Mucosa of rectum (tissue), 2 donors: ENCODE measurements at regions not wholly inside any gene's neighbourhood (a gene's known extent, or its start where the extent isn't known, plus 50 kb on each side); places are given as distances from the start of the nearest gene placed in this dataset.

Experiments
- H3K27ac ChIP-seq, 2 donors: one replicate each; pipeline ENCODE4 v1.7.0; 2013; ENCODE audit warnings: inconsistent platforms in 2 of 2, low read depth in 2 of 2, low read length in 2 of 2
- H3K27me3 ChIP-seq, 2 donors: one replicate each; pipeline ENCODE4 v1.7.0; 2013; ENCODE audit warnings: low read length in 2 of 2; ENCODE audit not compliant: control insufficient read depth in 2 of 2, insufficient read depth in 2 of 2
- H3K36me3 ChIP-seq, 2 donors: one replicate each; pipeline ENCODE4 v1.7.0; 2013; ENCODE audit warnings: low read length in 2 of 2; ENCODE audit not compliant: control insufficient read depth in 2 of 2, insufficient read depth in 2 of 2
- H3K4me1 ChIP-seq, 2 donors: one replicate each; pipeline ENCODE4 v1.7.0; 2013; ENCODE audit warnings: low read length in 2 of 2, mild to moderate bottlenecking in 1 of 2; ENCODE audit not compliant: control insufficient read depth in 2 of 2, insufficient read depth in 2 of 2
- H3K4me3 ChIP-seq, 2 donors: one replicate each; pipeline ENCODE4 v1.7.0; 2013; ENCODE audit warnings: low read length in 2 of 2
- H3K9ac ChIP-seq, 2 donors: one replicate each; pipeline ENCODE4 v1.7.0; 2013; ENCODE audit warnings: low read length in 2 of 2, low read depth in 1 of 2, mild to moderate bottlenecking in 1 of 2
- H3K9me3 ChIP-seq, 2 donors: one replicate each; pipeline ENCODE4 v1.7.0; 2013; ENCODE audit warnings: low read length in 2 of 2; ENCODE audit not compliant: control insufficient read depth in 2 of 2
- donor health status: healthy.
- donor health status: Normal muscosa, but diverticular disease.

- Histone ChIP-seq H3K4me1 (peaks cover 36 to 45% of the 10 kb centered on the region in 2 donors), H3K27me3 (no peaks in the 10 kb centered on the region), H3K9ac (no peak overlapping the region), H3K36me3 (no peaks in the 10 kb centered on the region), H3K27ac (no peak overlapping the region), H3K9me3 (no peaks in the 10 kb centered on the region), H3K4me3 (no peak overlapping the region)
Measured at GRCh38 chr4:38317041-38317674, 346.8 kb upstream of the KLF3 start.

DNA sequence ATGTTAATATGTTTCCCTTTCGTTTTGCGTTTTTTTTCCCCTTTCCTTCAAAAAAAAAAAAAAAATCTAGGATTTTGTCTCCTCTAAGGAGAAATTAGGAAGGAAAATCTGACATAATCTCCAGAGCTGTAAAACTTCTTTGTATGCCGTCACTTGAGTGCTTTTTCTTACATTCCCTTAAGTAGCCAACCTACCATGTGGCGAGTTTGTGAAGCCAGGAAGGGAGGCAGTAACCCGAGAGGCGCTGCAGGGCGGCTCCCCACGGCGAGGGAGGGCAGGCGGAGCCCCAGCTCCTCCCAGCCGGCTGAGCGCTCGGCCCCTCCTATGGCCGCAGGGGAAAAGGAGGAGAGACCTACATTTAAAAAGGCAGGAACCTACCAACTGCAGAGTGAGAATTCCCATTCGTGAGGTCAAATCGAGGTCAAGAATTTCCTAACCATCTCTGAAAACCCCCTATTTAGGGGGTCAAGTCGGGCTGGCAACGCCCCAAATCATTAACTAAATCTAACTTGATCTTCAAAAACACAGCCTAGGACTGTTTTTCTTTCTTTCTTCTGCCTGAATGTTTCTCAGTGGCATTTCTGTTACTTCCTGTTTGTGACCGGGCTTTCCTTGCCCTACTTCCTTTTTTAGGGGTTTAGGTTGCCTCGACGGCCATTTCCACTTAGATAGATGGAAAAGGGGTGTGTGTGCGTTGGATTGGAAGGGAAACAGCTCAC lies 345.1 kb upstream of the KLF3 start:
- Histone ChIP-seq H3K27me3 (no peaks in the 10 kb centered on the region), H3K4me3 (peak overlapping the region; percentile 51 to 75), H3K4me1 (peaks cover 25 to 31% of the 10 kb centered on the region in 2 donors), H3K36me3 (no peaks in the 10 kb centered on the region), H3K27ac (peak overlapping the region; percentile 90 to 91), H3K9me3 (no peaks in the 10 kb centered on the region), H3K9ac (peak overlapping the region; percentile 65 to 69)

DNA sequence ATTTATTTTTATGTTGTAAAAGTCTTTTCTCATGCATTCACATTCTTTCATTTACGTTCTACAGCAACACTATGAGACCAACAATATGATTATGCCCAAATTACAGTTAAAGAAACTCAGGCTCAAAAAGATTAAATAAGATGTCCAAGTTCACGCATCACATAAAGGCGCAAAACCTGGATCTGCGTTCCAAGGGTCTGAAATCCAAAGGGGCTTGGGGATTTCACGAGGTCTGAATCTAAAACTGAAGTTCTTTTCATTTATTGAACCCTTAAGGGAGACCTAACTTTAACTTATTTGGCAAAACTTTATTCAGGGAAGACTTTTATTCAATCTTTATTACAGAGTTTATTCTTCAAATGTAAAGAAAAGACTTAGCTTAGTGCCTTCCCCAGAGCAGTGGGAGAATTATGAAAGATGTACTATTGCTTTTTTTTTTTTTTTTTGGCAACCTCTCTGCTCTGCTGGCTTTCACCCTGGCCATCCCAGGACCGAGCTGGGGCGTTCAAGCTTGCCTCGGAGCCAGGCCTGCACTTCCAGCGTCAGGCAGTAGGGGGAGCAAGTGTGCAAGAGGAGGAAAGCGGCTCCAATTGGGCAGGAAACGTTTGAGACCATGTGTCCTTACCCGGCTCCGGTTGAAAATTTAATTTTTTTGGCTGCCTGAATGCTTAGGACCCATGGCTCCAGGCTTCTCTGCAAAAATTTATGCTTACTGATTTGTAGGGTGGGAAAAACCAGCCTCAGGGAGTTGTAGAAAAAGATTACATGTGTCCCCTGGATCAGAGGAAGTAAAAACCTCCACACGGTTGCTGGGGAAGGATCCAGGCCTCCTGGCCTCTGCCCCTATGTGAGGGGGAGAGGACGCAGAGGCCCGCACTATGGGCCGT lies 344.3 kb upstream of the KLF3 start:
- H3K4me3 ChIP-seq = peak overlapping the region; percentile 51 to 75
- peak overlapping the region; percentile 90 to 91 for H3K27ac ChIP-seq
- H3K9me3 ChIP-seq = no peaks in the 10 kb centered on the region
- no peaks in the 10 kb centered on the region for H3K27me3 ChIP-seq
- H3K9ac ChIP-seq = peak overlapping the region; percentile 65 to 69
- no peaks in the 10 kb centered on the region for H3K36me3 ChIP-seq
- H3K4me1 ChIP-seq = peaks cover 19 to 23% of the 10 kb centered on the region in 2 donors

DNA sequence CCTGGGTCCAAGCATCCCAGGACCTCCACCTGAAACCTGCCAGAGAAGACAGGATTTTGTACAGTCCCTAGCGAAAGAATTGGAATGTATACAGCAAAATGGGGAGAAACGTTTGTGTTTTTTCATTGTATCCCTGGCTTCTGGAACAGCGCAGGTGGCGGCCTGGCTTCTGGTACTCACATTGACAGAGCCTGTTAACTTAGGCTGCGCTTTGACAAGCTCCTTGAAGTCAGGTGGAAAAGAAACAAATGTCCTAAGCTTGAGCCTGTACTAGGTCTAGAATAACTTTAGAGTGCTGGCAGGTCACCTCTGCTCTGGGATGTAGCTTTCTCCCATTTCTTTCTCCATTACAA lies 343.7 kb upstream of the KLF3 start:
- Histone ChIP-seq H3K27ac (peak overlapping the region; percentile 90 to 91), H3K27me3 (no peaks in the 10 kb centered on the region), H3K9me3 (no peaks in the 10 kb centered on the region), H3K9ac (peak overlapping the region; percentile 26 to 65), H3K36me3 (no peaks in the 10 kb centered on the region), H3K4me3 (no peak overlapping the region), H3K4me1 (peaks cover 19% of the 10 kb centered on the region in 2 donors)

- H3K9me3 ChIP-seq = no peaks in the 10 kb centered on the region
- no peak overlapping the region for H3K4me3 ChIP-seq
- H3K27me3 ChIP-seq = no peaks in the 10 kb centered on the region
- H3K36me3 ChIP-seq = no peaks in the 10 kb centered on the region
- peaks cover 19% of the 10 kb centered on the region in 2 donors for H3K4me1 ChIP-seq
- H3K27ac ChIP-seq = no peak overlapping the region
- no peak overlapping the region for H3K9ac ChIP-seq
Measured at GRCh38 chr4:38320833-38321232, 343.2 kb upstream of the KLF3 start.

DNA sequence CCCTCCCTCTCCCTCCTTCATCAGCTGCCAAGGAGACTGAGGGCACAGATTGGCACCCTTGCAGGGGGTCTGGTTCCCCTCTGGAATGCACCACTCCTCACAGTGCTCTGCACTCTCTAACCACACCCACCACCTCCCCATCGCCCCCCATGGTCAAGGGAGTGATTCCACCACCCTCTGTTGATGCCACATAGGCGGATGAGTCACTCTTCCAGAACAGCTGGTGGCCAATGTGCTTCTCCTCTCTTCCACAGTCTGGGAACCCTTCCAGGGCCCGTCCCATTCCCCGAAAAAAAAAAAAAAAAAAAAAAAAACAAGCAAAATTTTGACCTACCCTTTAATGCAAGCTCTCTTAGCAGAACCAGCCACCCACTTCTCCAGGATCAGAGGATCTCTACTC lies 341.3 kb upstream of the KLF3 start:
- H3K9ac ChIP-seq = no peak overlapping the region
- peaks cover 19% of the 10 kb centered on the region in 2 donors for H3K4me1 ChIP-seq
- H3K4me3 ChIP-seq = no peak overlapping the region
- no peaks in the 10 kb centered on the region for H3K9me3 ChIP-seq
- H3K36me3 ChIP-seq = no peaks in the 10 kb centered on the region
- no peak overlapping the region for H3K27ac ChIP-seq
- H3K27me3 ChIP-seq = no peaks in the 10 kb centered on the region

DNA sequence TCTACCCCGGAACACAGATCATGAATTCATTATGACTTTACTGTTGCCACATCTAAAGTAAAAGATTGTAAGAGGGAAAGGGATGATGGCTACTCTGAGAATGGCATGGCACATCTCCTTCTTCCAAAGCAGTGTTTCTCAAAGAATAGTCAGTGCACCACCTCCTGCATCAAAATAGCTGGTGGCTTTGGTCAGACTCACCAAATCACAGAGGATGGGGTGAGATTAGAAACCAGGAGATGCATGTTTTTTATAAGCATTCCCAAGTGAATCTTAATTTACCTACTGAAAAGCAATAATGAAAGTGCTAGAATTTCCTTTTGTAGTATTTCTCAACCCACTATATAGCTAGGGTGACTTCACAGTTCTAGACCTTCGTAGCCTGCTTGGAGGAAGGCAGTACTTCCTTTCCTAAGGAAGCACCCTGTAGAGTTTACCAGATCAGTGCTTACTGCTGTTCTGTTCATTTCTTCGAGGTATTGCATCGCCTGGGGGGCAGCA lies 340.8 kb upstream of the KLF3 start:
- no peaks in the 10 kb centered on the region for H3K9me3 ChIP-seq
- H3K36me3 ChIP-seq = no peaks in the 10 kb centered on the region
- H3K4me1 ChIP-seq = peaks cover 17 to 18% of the 10 kb centered on the region in 2 donors
- H3K27me3 ChIP-seq = no peaks in the 10 kb centered on the region
- H3K9ac ChIP-seq = no peak overlapping the region
- no peak overlapping the region for H3K27ac ChIP-seq
- H3K4me3 ChIP-seq = no peak overlapping the region

DNA sequence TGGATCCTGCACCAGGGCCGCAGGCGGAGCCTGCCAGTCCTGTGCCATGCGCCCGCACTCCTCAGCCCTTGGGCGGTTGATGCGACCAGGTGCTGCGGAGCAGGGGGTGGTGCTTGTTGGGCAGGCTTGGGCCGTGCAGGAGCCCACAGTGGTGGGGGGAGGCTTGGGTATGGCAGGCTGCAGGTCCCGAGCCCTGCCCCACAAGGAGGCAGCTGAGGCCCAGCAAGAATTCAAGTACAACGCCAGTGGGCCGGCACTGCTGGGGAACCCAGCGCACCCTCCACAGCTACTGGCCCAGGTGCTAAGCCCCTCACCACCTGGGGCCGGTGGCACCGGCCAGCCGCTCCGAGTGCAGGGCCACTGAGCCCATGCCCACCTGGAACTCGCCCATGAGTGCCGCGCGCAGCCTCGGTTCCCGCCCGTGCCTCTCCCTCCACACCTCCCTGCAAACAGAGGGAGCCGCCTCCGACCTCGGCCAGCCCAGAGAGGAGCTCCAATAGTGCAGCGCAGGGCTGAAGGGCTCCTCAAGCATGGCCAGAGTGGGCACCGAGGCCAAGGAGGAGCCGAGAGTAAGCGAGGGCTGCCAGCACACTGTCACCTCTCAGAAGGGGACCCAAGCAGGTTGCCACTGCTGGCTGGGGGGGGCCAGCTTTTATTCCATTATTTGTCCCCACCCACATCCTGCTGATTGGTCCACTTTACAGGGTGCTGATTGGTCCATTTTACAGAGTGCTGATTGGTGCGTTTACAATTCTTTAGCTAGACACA lies 339.0 kb upstream of the KLF3 start:
- Histone ChIP-seq H3K36me3 (no peaks in the 10 kb centered on the region), H3K27me3 (no peaks in the 10 kb centered on the region), H3K9ac (no peak overlapping the region), H3K4me1 (peaks cover 2 to 3% of the 10 kb centered on the region in 2 donors), H3K4me3 (no peak overlapping the region), H3K27ac (no peak overlapping the region), H3K9me3 (no peaks in the 10 kb centered on the region)

DNA sequence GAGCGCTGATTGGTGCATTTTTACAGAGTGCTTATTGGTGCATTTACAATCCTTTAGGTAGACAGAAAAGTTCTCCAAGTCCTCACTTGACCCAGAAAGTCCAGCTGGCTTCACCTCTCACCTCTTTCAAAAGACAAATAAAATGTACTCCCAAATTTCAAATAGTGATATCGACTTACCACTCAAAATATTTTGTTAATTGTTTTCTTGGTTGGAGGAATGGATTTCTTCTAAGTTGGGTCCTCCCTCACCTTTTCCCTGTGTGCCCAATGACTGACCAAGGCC lies 338.4 kb upstream of the KLF3 start:
- H3K4me3 ChIP-seq = no peak overlapping the region
- H3K4me1 ChIP-seq = no peaks in the 10 kb centered on the region
- H3K27ac ChIP-seq = no peak overlapping the region
- no peaks in the 10 kb centered on the region for H3K9me3 ChIP-seq
- no peaks in the 10 kb centered on the region for H3K27me3 ChIP-seq
- H3K36me3 ChIP-seq = no peaks in the 10 kb centered on the region
- H3K9ac ChIP-seq = no peak overlapping the region
